CD4-positive, alpha-beta T cell treated with Interleukin-17A for 4 hours (primary cell): ENCODE measurements at regions not wholly inside any gene's neighbourhood (a gene's known extent, or its start where the extent isn't known, plus 50 kb on each side); places are given as distances from the start of the nearest gene placed in this dataset.

ENCODE experiments used
- DNase-seq: peaks from one replicate; pipeline ENCODE4 v3.0.0-alpha.2; 2020; ENCODE audit warnings: mixed read lengths

DNA sequence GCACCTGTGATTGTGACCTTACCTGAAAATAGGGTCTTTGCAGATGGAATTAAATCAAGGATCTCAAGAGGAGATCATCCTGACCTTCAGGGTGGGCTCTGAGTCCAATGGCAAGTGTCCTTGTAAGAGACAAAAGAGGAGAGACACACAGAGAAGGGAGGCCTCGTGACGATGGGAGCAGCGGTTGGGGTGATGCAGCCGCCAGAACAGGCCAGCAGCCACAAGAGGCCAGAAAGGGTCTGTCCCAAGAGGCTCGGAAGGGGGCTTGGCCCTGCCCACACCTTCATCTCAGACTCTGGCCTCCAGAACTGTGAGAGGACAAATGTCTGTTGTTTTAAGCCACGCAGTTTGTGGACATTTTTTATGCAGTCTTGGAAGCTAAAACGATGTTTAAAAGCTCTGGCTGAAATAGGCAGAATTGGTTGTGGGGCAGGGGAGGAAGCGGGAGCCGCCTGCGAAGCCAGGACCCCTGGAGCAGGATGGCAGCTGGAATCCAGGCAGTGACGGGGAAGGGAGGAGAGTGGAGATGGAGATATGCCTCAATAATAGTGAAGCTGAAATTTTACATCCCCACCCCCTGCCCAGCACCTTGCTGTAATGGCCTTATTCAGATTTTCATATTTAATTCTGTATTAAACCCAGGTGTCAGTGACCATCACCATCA, 216.4 kb downstream of the ANKRD60 start:
- no peak for DNase-seq

DNA sequence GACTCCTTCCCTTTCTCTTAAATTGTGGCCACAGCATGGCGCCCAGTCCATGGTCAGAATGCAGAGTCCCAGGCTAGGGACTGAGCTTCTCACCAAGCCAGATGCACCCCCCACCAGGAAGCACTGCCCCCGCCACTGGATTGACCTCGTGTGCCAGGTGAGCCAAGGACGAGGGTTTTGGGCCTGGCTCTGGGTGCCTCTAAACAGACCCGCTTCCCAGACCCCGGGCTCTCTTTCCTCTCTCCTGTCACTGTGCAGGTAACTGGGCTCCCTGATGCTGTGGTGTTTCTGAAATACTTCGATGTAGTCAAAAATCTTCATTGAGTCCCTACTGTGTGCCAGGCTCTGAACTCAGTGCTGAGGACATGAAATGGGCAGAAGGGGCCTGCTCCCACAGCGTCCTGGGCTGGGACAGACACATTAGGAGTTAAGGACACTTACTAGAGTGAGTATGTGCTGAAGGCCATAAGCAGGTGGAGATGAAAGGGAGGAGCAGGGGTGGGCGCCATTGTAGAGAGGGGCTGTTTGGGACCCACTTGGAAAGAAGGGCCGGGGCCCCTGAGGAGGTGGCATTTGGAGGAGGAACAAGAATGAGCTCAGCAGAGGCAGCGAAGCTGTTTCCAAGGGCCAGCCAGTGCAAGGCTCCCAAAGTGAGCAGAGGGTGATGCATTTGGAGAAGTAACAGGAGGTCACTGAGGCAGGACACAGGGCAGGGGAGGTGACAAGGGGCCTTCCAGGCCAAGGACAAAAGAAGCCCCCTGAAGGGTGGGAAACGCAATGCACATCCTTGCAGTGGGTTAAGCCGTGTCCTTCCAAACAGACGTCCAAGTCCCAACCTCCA, 217.1 kb downstream of the ANKRD60 start:
- no peak for DNase-seq

- no peak for DNase-seq
Observed at GRCh38 chr20:58010666-58011065, 217.8 kb downstream of the ANKRD60 start.

DNA sequence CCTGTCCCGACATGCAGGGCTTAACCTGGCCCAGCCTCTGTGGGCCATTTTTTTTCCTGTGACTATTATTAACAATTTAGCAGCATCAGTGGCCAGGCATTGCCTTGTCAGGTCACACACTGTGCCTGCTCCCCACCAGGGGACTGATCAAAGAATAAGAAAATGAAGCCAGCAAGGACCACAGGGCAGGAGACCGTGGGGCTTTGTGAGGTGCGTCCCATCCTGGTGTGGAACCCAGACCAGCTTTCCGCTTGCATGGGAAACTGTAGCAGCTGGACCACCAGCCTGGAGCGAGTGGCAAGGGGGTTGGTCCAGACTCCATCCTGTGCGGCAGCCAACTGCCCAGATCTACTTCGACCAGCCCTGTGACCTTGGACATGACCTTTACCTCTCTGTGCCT, 218.3 kb downstream of the ANKRD60 start:
- DNase-seq = no peak

DNA sequence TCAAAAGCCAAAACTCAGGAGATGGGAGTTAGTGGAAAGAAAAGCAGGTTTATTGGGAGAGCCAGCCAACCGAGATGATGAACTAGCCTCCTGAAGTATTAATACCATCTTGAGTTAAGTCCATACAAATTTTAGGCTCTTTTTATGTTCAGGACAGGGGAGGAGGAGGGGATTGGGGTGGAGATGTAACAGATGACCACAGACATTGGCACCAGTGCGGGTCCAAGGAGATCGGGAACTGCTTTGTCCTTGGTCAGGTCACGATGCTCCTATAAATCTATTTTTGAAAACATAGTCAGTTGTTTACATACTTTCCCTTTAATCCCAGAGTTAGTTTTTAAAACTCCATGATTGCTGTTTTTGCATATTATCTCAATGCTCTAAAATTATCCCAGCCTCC, 219.6 kb downstream of the ANKRD60 start:
- no peak for DNase-seq

DNA sequence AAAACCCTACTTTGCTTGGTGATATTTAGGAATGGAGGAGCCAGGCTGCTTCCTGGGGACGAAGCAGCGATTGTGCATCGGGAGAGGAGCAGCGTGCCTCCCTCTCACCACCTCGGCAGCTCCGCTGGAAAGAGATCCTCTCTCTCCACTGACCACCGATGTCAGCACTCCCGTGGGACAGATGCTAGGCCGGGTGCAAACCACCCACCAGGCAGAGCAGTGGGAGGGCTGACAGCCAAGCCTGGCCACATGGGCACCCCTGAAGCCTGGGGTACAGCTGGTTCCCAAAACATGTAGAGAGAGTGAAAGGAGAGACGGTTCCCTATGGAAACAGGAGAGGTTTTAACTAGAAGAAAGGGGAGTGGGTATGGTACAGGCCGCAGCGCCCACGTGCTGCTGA, 220.0 kb downstream of the ANKRD60 start:
- no peak for DNase-seq

- no peak for DNase-seq
Observed at GRCh38 chr20:58007947-58008346, 220.5 kb downstream of the ANKRD60 start.

DNA sequence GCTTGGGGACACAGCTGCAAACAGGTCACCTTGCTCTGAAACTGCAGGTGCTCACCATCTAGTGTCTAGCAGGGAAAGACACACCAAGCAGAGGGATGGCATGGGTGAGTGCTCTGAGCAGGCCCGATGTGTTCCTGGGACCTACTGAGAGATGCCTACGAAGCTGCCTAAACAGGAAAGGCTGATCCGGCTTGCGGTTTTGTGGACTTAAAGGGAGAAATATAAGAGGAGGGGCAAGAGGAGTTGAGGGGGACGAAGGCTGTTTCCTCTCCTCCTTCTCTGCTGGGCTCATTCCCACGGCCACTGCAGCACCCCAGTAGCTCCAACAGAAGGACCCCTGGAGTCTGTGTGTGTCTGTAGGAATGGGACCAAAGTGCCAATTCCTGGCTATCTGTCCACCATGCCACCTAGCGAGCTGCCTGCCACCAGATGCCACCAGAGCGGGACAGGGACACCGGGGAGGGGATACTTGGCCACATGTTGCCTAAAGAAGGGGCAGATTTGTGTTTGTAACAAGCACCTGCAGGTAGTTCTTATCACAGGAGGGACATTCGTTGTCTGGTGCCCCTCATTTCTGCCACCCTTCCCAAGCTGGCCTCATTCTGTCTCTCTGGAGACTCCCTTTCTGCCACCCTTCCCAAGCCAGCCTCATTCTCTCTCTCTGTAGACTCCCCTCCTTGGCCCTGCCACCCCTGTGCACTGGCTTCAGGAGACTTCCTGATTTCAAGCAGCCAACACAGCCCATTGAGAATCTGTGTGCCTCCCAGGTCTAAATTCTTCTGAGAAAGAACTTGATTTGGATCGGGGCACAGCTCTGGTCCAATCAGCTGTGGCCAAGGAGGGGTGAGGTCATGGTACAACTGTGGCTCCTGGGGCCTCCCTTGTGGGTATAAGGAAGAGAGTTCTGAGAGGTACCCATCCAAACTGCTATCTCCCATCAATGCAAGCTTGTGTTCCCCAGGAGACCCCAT, 221.8 kb downstream of the ANKRD60 start:
- DNase-seq = no peak

DNA sequence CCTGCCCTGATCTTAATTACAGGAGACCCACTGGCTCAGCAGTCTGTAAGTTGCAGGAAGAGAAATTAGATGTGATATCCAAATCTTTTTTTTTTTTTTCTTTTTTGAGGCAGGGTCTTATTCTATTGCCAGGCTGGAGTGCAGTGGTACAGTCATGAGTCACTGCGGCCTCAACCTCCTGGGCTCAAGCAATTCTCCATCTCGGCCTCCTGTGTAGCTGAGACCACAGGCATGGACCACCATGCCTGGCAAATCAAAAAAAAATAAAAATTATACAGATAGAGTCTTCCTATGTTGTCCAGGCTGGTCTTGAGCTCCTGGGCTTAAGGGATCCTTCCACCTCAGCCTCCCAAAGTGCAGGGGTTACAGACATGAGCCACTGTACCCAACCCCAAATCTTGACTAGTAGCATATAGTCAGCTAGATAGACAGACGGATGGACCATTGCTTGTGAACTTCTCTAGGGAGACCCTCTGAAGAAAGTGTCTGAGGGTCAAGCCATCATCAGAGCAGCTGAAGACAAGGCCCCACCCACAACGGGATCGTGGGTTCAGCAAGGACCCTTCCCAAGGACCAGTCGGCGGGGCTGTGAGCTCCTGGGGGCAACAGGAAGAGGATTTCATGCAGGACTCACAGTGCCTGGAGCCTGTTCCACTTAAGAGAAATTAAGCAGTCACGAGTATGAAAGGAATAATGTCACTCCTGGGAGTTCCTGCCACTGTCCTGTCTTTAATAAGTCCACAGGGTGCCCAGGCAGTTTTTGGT, 222.7 kb downstream of the ANKRD60 start:
- DNase-seq = no peak

GRCh38 chr20:58004900-58005299, 223.6 kb downstream of the ANKRD60 start:
- DNase-seq = no peak

GRCh38 chr20:58004146-58004545, 224.3 kb downstream of the ANKRD60 start:
- no peak for DNase-seq

- DNase-seq = no peak
Observed at GRCh38 chr20:58003525-58003924, 224.9 kb downstream of the ANKRD60 start.

- DNase-seq = no peak
Observed at GRCh38 chr20:58002901-58003300, 225.6 kb downstream of the ANKRD60 start.

GRCh38 chr20:58001946-58002345, 226.5 kb downstream of the ANKRD60 start:
- no peak for DNase-seq

DNA sequence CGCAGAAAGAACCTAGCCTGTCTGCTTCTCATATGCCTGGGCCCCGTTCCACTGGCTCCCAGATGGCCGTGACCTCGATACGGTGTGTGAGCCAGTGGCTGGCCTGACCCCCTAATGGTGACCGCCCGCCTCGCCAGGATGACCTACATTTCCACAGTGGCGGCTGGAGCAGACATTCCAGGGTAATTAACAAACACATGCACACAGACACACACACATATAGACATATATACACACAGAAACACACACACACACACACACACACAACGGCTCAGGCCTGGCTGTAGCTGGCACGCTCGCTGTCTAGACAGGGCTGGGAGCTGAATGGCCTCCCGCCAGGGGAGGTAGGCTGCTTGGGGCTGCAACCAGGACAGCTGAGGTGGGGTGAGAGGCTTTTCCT, 227.1 kb downstream of the ANKRD60 start:
- DNase-seq = no peak

GRCh38 chr20:58000861-58001260, 227.6 kb downstream of the ANKRD60 start:
- no peak for DNase-seq

DNA sequence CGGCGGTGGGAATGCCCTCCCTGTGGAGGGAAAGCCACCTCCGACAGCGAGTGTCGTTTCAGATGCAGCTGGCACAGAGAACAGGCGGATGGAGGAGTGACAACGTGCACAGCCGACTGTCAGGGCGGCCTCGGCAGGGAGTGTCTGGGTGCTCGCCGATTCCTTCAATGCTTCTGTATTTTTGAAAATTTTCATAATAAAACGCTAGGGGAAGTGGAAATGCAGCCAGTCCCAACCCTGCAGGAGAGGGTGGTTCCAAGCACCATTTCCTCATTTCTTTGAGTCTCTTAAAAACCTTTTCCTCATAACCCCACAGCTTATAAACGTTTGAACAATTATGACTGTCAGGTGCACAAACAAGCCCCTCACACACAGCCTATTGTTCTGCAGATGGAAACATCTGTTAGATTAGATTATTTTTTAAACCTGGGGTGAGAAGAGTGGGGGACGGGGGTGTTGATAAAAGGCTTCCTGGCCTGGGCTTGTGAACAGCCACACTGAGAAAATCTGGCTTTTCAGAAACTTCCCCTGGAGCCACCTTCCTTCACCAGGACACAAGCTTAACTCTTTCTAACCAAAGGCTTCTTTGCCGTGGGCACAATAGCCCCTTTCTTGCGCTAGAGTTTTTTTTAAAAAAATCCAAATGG, 228.9 kb downstream of the ANKRD60 start:
- DNase-seq = no peak

DNA sequence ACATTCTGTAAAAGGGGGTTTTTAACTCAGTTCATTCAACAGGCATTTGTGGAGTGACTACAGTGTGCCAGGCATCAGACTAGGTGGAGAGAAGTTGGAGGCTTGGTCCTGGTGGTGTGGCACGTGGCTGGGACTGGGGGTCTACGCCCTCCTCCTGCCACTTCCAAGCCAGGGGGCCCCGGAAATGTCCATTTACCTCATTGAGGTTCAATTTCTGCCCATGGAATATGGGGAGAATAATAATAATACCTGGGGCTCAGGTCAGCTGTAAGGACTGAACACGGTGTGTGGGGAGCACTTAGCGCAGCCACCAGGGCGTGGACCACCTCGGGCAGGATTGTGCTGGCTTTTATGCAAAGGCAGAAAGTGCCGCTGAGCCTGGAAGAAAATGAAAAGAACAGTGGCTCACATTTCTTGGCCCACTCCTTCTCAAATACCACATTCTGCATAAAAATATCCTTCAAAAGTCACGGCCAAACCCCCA, 229.4 kb downstream of the ANKRD60 start:
- no peak for DNase-seq

DNA sequence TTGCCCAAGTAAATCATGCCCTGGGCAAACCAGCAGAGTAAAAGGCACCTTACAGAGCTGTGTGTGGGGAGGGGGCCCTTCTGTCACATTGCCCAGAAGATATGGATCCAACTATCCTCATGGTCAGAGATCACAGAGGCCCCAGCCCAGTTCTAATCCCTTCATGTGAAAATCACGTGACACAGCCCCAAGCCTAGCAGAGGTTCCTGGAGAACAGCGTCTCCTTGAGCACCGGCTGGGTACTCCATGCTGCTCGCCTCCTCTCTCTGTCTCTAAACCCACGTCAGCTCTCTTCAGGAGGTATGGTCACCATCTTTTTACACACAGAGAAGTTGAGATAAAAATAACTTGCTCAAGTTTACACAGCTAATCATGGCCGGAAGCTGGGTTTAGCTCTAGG, 230.2 kb downstream of the ANKRD60 start:
- DNase-seq = no peak

DNA sequence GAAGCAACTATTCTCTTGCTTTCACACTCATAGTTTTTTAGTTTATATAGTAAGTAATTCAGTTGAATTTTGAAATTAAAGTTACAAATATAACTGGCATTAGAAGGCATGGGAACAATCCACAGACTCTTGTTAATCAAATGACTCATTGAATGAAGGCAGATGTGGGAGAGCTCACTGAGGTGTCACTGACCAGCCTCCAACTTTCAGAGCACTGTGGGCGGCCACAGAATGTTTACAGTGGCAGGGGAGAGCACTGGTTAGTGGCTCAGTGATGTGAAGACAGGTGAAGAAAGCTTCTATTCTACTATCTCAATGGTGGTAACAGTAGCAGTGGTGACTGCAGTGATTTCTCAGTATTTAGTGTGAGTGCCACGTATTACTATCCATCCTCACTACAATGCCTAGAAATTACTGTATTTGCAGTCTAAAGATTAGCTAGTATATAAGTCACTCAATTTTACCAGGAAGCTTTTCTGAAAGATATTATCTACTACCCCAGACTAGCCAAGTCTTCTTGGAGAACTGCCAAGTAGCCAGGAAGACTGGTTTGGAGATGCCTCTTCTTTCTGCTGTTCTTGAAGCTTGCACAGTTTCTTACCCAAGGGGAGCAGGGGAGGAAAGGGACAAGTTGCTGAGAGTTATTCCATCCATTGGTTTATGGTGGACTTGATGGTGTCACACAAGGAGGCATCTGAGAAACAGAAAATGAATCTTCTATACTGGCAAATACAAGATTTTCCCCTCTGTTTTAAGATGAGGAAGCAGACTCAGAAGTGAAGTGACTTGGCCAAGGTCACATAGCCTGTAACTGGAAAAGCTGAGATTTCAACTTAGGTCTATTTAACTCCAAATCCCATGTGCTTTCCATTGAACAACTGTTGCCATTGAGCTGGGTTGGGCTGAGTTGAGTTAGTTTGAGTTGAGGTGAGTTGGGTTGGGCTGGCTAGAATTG, 231.2 kb downstream of the ANKRD60 start:
- DNase-seq = no peak

DNA sequence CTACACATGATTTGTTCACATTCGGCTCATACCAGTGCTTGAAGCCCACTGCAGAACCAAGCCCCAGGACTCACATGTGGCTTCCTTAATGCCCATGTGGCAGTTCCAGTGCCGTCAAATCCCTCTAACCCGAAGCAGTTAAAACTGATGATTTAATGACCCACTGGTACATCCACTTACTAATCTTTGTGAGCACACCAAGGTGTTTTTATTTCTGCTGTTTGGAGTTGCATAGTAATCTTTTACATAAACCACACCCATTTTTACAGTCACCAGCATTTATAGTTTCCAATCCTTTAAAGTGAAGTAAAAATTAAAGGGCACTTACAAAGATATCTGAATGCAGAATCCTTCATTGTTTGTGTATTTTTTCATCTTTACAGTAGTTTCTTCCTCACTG, 232.0 kb downstream of the ANKRD60 start:
- DNase-seq = no peak
